Breast epithelium (tissue), 3 donors: ENCODE measurements at regions not wholly inside any gene's neighbourhood (a gene's known extent, or its start where the extent isn't known, plus 50 kb on each side); places are given as distances from the start of the nearest gene placed in this dataset.

Experiments
- POLR2A ChIP-seq: fragments of 450-650 bp; IDR thresholded peaks from one replicate; pipeline ENCODE4 v1.6.1; 2016; ENCODE audit warnings: antibody characterized with exemption, mild to moderate bottlenecking, moderate library complexity
- TF ChIP-seq, protein P1 (sequence below), 3 donors: fragments of 450-650 bp; IDR thresholded peaks; one replicate each; pipeline ENCODE4 v1.5.1; 2016 to 2017; ENCODE audit warnings: antibody characterized with exemption in 3 of 3, mild to moderate bottlenecking in 3 of 3, moderate library complexity in 3 of 3

DNA sequence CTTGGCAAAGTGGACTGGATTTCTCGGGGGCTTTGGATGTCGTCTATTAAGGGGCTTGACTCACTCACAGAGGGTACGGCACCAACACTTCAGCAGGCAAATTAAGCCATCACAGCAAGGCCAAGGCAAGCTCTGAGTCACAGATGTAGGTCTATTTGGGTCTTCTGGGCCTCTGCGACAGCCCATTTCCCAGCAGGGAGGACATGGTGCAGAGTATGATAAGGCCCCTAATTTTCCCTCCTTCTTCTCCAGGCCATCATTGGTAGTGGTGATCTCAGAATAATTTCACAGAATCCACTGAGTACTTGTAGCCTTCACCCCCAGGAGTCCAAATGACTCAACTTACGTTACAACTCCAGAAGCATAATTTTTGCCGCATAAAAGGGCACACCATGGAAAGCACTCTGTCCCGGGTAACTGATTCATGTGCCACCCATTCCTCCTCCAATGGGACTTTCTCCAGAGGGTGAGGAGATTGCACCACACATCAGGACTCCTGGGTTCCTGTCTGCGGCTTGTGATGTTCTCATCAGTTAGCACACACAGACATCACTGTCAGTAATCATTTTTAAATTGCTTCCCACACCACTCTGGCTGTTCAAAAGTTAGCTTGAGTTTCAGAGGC lies 164.9 kb downstream of the TXNL1 start:
- no peak for TF ChIP-seq POLR2A
- TF ChIP-seq, protein P1, sequence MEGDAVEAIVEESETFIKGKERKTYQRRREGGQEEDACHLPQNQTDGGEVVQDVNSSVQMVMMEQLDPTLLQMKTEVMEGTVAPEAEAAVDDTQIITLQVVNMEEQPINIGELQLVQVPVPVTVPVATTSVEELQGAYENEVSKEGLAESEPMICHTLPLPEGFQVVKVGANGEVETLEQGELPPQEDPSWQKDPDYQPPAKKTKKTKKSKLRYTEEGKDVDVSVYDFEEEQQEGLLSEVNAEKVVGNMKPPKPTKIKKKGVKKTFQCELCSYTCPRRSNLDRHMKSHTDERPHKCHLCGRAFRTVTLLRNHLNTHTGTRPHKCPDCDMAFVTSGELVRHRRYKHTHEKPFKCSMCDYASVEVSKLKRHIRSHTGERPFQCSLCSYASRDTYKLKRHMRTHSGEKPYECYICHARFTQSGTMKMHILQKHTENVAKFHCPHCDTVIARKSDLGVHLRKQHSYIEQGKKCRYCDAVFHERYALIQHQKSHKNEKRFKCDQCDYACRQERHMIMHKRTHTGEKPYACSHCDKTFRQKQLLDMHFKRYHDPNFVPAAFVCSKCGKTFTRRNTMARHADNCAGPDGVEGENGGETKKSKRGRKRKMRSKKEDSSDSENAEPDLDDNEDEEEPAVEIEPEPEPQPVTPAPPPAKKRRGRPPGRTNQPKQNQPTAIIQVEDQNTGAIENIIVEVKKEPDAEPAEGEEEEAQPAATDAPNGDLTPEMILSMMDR (IDR thresholded peaks at IDR 0.05): no peak
